ENCODE measurements at regions not wholly inside any gene's neighbourhood (a gene's known extent, or its start where the extent isn't known, plus 50 kb on each side); places are given as distances from the start of the nearest gene placed in this dataset.

- TF ChIP-seq POLR2AphosphoS5 (IDR thresholded peaks at IDR 0.05; ENCODE audit: low read depth, low read length) (no peak), REST (IDR thresholded peaks at IDR 0.05; ENCODE audit: insufficient read depth in 1 of 2, low read depth in 2 of 2, low read length in 2 of 2) (no peak), SIN3A (IDR thresholded peaks at IDR 0.05; ENCODE audit: borderline replicate concordance, insufficient read depth, low read length) (no peak)
Measured at GRCh38 chr12:25894759-25895158, 63.7 kb upstream of the RASSF8 start.
